GM18951 (cell line): ENCODE measurements at regions not wholly inside any gene's neighbourhood (a gene's known extent, or its start where the extent isn't known, plus 50 kb on each side); places are given as distances from the start of the nearest gene placed in this dataset.
"Not testable (repeated sequence)": the region's sequence is repeated elsewhere in the genome, so short reads cannot be mapped to it uniquely, and the experiment has no call there.

Source experiments
- POLR2A ChIP-seq: IDR thresholded peaks from 4 replicates; pipeline ENCODE4 v1.6.1; 2011; ENCODE audit warnings: mild to moderate bottlenecking; ENCODE audit not compliant: insufficient read length, insufficient read depth; ENCODE audit errors: extremely low read depth
- in situ Hi-C: fragments of 300-500 bp; cut with MboI; formaldehyde crosslinking; loops from one replicate; pipeline ENCODE4 v1.12.0; 2022; ENCODE audit warnings: low sequenced_read_pairs, mixed read lengths, inconsistent platforms; ENCODE audit not compliant: unreplicated experiment

DNA sequence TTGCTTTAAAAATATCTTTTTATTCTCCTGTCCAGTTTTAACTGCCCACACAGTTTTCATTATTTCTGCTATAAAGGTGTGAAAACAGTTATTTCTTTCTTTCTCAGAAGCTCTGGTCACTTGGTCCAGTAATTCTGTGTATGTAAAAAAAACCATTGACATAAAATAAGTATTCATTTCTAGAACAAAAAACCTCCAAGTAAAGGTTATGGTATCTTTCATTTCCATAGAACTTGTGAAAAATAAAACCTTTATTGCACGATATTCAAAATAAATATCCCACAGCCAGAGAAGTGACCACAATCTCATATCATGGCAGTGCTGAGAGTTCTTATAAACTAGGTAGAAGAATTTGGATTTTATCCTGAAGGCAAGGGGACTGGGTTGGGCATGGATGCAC is 96.9 kb upstream of the TNFSF4 start:
- in situ Hi-C loops = no loop called here
- no peak for TF ChIP-seq POLR2A

DNA sequence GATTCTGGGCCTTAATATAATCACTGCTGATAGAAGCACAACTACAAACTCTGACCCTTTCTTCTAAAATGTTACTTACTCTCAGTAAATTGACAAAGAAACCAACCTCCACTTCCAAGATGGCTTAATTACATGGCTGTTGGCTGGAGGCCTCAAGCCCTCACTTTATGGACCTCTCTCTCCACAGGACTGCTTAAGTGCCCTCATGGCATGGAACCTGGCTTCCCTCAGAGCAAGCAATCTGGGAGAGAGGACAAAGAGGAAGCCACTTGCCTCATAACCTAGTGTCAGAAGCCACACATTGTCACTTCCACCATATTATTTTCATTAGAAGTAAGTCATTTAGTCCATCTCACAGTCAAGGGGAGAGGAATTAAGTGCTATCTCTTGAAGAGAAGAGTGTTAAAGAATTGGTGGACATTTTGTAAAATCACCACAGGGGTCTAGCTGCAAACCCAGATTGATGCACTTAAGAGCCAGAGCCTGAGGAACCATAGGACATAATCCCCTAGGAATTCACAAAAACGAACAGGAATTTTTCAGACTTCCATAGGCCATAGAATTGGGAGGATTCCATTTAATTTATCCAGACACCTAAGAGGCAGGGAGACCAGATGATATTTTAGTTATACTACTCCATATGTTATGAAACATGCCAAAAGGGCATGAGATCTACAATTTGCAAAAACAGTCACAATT is 97.5 kb upstream of the TNFSF4 start:
- no peak for TF ChIP-seq POLR2A
- in situ Hi-C loops = no loop called here

DNA sequence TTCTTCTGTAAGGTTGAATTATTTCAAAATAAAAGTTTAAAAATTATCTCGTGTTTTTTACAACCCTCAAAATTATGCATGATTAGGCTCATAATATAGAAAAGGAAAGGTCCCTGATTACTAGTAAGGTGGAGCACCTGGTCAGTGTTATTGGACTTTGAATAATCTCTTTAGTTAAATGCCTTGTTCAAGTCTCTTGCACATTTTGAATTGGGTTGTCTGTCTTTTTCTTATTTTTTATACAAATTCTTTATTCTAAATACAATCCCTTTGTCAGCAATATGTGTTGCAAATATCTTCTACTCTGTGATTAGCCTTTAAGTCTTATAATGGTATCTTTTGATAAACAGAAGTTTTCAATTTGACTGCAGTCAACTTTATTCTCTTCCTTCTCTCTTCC is 100.7 kb upstream of the TNFSF4 start:
- TF ChIP-seq POLR2A = no peak
- in situ Hi-C loops = no loop called here

DNA sequence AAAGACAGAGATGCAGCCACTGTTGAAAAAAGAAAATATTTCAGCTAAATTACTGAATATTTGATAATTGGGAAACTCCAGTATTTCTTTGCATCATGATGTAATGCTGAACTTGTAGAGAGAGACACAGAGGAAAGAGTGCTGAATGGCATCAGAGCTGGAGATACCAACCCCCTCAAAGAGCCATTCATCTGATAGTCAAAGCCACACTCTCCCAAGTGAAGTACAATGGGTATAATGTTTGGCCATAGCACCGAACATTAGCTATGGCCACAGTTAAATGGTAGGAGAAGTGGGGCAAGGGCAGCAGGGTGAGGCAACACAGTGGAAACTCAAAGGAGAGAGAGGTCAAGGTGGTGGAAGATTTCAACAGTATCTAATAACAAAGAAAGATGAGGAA is 107.5 kb upstream of the TNFSF4 start:
- no peak for TF ChIP-seq POLR2A
- in situ Hi-C loops = no loop called here

DNA sequence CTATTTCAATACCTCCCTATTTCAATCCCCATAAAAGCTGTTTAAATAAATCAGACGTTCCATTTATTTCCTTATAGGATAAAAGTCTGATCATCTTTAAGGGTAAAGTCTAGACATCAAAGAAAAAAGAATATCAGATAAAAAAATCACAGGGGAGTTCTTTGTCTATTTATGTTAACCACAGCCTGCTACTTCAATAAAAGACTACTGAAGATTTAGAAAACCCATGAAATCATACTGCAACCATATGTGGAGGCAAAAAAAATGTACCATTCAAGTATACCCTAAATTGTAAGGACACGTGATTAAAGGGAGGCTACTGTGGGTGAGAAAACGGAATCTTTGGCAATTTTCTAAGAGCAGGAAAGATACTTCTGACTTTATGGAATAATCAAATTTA is 108.2 kb upstream of the TNFSF4 start:
- TF ChIP-seq POLR2A = no peak
- in situ Hi-C loops = no loop called here

DNA sequence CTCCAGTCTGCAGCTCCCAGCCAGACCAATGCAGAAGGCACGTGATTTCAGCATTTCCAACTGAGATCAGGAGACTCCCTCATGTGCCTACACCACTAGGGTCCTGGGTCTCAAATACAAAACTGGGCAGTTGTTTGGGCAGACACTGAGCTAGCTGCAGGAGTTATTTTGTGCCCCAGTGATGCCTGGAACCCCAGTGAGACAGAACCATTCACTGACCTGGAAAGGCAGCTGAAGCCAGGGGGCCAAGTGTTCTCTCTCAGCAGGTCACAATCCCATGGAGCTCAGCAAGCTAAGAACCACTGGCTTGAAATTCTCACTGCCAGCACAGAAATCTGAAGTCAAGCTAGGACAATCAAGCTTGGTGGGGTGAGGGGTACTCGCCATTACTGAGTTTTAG is 111.7 kb upstream of the TNFSF4 start:
- in situ Hi-C loops = no loop called here
- TF ChIP-seq POLR2A = no peak

DNA sequence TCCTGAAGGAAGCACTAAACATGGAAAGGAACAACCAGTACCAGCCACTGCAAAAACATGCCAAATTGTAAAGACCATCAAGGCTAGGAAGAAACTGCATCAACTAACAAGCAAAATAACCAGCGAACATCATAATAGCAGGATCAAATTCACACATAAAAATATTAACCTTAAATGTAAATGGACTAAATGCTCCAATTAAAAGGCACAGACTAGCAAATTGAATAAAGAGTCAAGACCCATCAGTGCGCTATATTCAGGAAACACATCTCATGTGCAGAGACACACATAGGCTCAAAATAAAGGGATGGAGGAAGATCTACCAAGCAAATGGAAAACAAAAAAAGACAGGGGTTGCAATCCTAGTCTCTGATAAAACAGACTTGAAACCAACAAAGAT is 117.2 kb upstream of the TNFSF4 start:
- in situ Hi-C loops = not testable (repeated sequence)

DNA sequence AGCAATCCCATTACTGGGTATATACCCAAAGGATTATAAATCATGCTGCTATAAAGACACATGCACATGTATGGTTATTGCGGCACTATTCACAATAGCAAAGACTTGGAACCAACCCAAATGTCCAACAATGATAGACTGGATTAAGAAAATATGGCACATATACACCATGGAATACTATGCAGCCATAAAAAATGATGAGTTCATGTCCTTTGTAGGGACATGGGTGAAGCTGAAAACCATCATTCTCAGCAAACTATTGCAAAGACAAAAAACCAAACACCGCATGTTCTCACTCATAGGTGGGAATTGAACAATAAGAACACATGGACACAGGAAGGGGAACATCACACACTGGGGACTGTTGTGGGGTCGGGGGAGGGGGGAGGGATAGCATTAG is 120.9 kb upstream of the TNFSF4 start:
- in situ Hi-C loops = not testable (repeated sequence)

DNA sequence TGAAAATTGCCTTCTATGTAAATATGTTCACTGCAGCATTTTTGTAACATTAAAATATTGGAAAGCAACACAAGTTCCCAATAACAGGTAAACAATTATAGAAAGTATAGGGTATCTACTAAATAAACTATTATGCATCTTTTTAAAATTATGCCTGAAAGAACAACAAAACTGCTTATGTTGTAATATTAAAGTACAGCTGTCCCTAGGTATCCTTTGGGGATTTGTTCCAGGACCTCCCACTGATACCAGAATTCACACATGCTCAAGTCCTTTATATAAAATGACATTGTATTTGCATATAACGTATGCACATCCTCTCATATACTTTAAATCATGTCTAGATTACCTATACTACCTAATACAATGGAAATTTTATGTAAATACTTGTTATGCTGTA is 121.8 kb upstream of the TNFSF4 start:
- TF ChIP-seq POLR2A = no peak
- in situ Hi-C loops = no loop called here

DNA sequence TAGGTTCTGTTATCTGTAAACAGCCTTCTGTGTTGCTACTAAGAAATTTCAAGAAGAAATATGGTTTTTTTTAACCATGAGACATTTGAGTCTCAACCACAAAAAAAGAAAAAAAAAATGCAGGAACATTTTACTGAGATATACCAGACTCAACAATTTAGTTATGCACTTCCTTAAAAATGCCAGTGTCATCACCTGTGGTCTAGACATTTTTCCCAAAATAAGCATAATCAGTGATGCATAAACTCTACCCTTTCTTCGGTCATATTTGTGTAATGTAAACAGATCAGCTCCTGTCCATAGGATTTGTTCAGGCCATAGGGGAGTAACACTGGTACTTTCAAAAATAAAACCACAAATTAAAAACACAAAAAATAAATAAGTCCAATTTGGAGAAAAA is 122.6 kb upstream of the TNFSF4 start:
- TF ChIP-seq POLR2A = no peak
- in situ Hi-C loops = no loop called here

DNA sequence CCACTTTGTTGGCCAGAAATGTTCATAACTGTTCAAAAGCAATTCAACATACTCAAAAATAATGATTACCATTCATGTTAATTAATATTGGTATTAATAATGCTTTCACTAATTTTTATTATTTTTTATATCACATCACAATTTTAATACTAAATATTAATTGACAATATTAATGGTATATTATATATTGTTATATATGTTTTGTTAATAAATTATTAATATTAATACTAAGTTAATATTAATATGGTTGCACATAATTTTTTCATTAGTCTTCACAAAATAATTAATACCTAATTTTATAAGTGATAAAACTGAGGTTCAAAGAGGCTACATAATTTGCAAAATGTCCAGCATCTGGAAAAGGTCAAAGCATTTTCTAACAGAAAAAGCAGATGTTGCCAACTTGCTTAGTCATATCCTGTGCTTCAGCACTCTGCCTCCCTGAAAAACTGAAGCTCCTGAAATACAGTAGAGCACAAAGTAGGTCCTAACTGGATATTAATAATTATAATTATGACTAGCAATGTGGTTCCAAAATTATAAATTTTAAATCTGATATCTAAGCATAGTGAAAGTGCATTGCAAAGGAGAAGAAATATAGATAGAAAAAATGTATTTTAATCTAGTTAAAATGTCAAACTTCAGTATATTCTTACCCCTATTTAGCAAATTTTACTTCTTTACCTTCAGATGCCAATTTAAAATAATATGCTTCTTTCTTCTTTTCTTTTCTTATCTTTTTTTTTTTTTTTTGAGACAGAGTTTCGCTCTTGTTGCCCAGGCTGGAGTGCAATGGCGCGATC is 123.2 kb upstream of the TNFSF4 start:
- no peak for TF ChIP-seq POLR2A
- in situ Hi-C loops = no loop called here

DNA sequence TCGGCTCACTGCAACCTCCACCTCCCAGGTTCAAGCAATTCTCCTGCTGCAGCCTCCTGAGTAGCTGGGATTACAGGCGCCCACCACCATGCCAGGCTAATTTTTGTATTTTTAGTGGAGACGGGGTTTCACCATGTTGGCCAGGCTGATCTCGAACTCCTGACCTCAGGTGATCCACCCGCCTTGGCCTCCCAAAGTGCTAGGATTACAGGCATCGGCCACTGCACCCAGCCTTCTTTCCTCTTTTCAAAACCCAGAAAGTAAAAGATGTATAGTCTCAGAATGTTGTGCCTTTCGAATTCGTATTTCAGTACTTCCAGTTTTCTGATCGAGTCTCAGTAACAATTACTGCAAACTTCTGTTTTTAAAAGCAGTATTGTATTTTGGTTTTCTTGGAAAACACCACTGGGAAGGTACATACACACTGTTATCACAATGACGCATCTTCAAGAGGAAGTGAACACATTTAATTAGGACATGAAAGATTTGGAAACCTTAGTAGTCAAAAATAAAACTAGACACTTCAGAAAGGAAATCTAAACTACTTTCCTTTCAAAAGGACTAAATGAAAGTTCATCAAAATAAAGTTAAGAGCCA is 123.9 kb upstream of the TNFSF4 start:
- in situ Hi-C loops = not testable (repeated sequence)

DNA sequence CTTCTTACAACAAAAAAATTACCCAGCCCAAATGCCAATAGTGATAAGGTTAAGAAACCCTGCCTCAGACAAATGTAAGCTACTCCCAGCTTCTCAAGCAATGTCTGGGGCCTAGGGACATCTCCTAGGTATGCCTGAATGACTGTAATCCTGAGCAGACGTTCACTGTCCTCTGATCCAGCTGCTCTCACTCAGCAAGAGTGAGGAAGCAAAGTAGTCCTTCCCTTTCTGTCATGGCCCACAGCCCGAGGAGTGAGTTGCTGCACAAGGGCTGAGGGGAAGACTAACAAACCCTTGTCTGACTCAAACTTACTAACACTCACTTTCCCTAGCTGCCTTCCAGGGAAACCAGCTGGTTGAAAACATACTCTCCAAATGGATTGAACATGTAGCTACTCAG is 124.9 kb upstream of the TNFSF4 start:
- TF ChIP-seq POLR2A = no peak
- in situ Hi-C loops = no loop called here

DNA sequence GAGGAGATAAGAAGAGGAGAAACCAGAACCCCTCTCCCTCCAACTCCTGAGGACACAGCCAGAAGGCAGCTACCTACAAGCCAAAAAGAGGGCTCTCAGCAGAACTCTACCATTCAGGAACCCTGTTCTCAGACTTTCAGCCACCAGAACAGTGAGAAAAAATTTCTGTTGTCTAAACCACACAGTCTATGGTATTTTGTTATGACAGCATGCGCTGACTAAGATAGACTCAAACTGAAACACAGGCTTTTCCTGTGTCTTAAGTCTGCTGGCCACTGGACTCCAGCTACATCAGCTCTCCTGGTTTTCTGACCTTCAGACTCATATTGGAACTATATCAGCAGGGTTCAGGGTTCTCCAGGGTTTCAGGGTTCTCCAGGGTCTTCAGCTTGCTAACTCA is 126.5 kb upstream of the TNFSF4 start:
- no peak for TF ChIP-seq POLR2A
- in situ Hi-C loops = no loop called here
